Endothelial cell of umbilical vein (primary cell): ENCODE measurements at regions not wholly inside any gene's neighbourhood (a gene's known extent, or its start where the extent isn't known, plus 50 kb on each side); places are given as distances from the start of the nearest gene placed in this dataset.

Experiments used
- BruUV-seq: library from RNA; stranded (reverse); fragments of 400-500 nt; replicated peaks from 2 replicates; lab custom pipeline; 2021; lab: Mats Ljungman, UMichigan
- CTCF ChIA-PET: fragments of 300-600, 350-600 bp; sonication (Branson Sonifier 250); formaldehyde crosslinking; loops from one replicate; lab custom pipeline; 2021; ENCODE audit warnings: antibody characterized with exemption, inconsistent platforms; lab: Charles Lee
- POLR2A ChIA-PET: fragments of 300-600, 350-600 bp; sonication (Branson Sonifier 250); formaldehyde crosslinking; loops from one replicate; lab custom pipeline; 2021; ENCODE audit warnings: antibody characterized with exemption, inconsistent platforms; lab: Charles Lee
- DNase-seq: peaks from one replicate; pipeline ENCODE4 v3.0.0-alpha.2; 2011; ENCODE audit warnings: low read depth, low spot score
- FAIRE-seq: peaks from 2 replicates; lab custom pipeline; 2011; peaks lifted over from hg19 to GRCh38; lab: Jason Lieb, UNC
- H2AFZ ChIP-seq: 2 replicates; pipeline ENCODE4 v1.6.0; 2012; ENCODE audit warnings: low read depth, low read length, control low read depth, inconsistent platforms
- H3K27ac ChIP-seq: 2 replicates; pipeline ENCODE4 v1.5.1; 2011; ENCODE audit warnings: low read depth, mild to moderate bottlenecking, control low read depth, low read length, moderate library complexity; ENCODE audit not compliant: insufficient read depth
- H3K27me3 ChIP-seq, 2 experiments: 2 replicates each; pipeline versions ENCODE4 v1.6.0 to v1.6.1; 2011; ENCODE audit warnings: low read length in 2 of 2, mixed read lengths in 1 of 2; ENCODE audit not compliant: control insufficient read depth in 2 of 2, insufficient read depth in 2 of 2
- H3K36me3 ChIP-seq, 2 experiments: 2 replicates in 1 of 2; 3 replicates in 1 of 2; pipeline ENCODE4 v1.5.1; 2011; ENCODE audit warnings: low read length in 2 of 2, mild to moderate bottlenecking in 1 of 2, moderate library complexity in 1 of 2; ENCODE audit not compliant: control insufficient read depth in 2 of 2, insufficient read depth in 2 of 2; ENCODE audit errors: extremely low read depth in 1 of 2
- H3K4me1 ChIP-seq: 3 replicates; pipeline ENCODE4 v1.5.1; 2011; ENCODE audit warnings: mild to moderate bottlenecking, low read length; ENCODE audit not compliant: control insufficient read depth, insufficient read depth; ENCODE audit errors: extremely low read depth
- H3K4me2 ChIP-seq: 2 replicates; pipeline ENCODE4 v1.6.1; 2011; ENCODE audit warnings: low read length, control low read depth, mixed read lengths; ENCODE audit not compliant: insufficient read depth
- H3K4me3 ChIP-seq, 3 experiments: fragments of 200-600 bp in 1 of 3; sonication (generic), shearing (Covaris generic) in 1 of 3; replicated peaks in 1 of 3; 2 replicates each; pipeline ENCODE4 v1.5.1; 2011 to 2016; ENCODE audit warnings: control low read depth in 3 of 3, low read length in 3 of 3, mild to moderate bottlenecking in 2 of 3, inconsistent platforms in 1 of 3, low read depth in 1 of 3, moderate library complexity in 1 of 3; ENCODE audit not compliant: insufficient read depth in 1 of 3
- H3K79me2 ChIP-seq: 2 replicates; pipeline ENCODE4 v1.6.0; 2012; ENCODE audit warnings: low read length, inconsistent platforms; ENCODE audit not compliant: control insufficient read depth, insufficient read depth
- H3K9ac ChIP-seq: replicated peaks from 2 replicates; pipeline ENCODE3; 2011; ENCODE audit warnings: low read length, control low read depth; ENCODE audit not compliant: insufficient read depth; ENCODE audit errors: extremely low read depth
- H3K9me1 ChIP-seq: replicated peaks from 3 replicates; pipeline ENCODE4 v1.6.0; 2011; ENCODE audit warnings: mild to moderate bottlenecking, low read length; ENCODE audit not compliant: control insufficient read depth, insufficient read depth; ENCODE audit errors: extremely low read depth
- H3K9me3 ChIP-seq: replicated peaks from 2 replicates; pipeline ENCODE4 v1.5.1; 2012; ENCODE audit warnings: low read length, inconsistent platforms; ENCODE audit not compliant: control insufficient read depth, insufficient read depth
- H4K20me1 ChIP-seq: replicated peaks from 2 replicates; pipeline ENCODE3; 2011; ENCODE audit warnings: mild to moderate bottlenecking, low read length; ENCODE audit not compliant: control insufficient read depth, insufficient read depth; ENCODE audit errors: extremely low read depth
- CTCF ChIP-seq, 2 donors: IDR thresholded peaks; 1 replicate in 1 of 2; 2 replicates in 1 of 2; pipeline ENCODE4 v1.5.1; 2011; ENCODE audit warnings: low read length in 2 of 2, mild to moderate bottlenecking in 2 of 2, moderate library complexity in 2 of 2, control low read depth in 1 of 2, inconsistent platforms in 1 of 2, low read depth in 1 of 2; ENCODE audit not compliant: insufficient read depth in 1 of 2; ENCODE audit errors: extremely low read depth in 1 of 2
- EZH2 ChIP-seq: IDR thresholded peaks from 2 replicates; pipeline ENCODE4 v1.6.1; 2012; ENCODE audit warnings: borderline replicate concordance, low read depth, mild to moderate bottlenecking, moderate library complexity, low read length, inconsistent platforms; ENCODE audit not compliant: severe bottlenecking
- FOS ChIP-seq: IDR thresholded peaks from 2 replicates; pipeline ENCODE4 v1.6.1; 2011; ENCODE audit warnings: mild to moderate bottlenecking, low read length, moderate library complexity, borderline replicate concordance; ENCODE audit not compliant: insufficient read depth
- GATA2 ChIP-seq: IDR thresholded peaks from 2 replicates; pipeline ENCODE4 v1.7.0; 2011; ENCODE audit warnings: low read depth, mild to moderate bottlenecking, moderate library complexity, mixed read lengths, low read length; ENCODE audit not compliant: insufficient read length, insufficient read depth
- MAX ChIP-seq: IDR thresholded peaks from 2 replicates; pipeline ENCODE4 v1.6.1; 2011; ENCODE audit not compliant: insufficient read depth, insufficient read length
- MYC ChIP-seq: IDR thresholded peaks from one replicate; pipeline ENCODE4 v1.6.1; 2011; ENCODE audit warnings: mild to moderate bottlenecking, low read depth, low read length
- POLR2A ChIP-seq: IDR thresholded peaks from 2 replicates; pipeline ENCODE4 v1.6.1; 2012; ENCODE audit warnings: low read depth, mild to moderate bottlenecking, control low read depth, low read length
- POLR2AphosphoS5 ChIP-seq: IDR thresholded peaks from 2 replicates; pipeline ENCODE4 v1.6.1; 2012; ENCODE audit warnings: low read depth, mild to moderate bottlenecking, control low read depth, low read length, moderate library complexity; ENCODE audit not compliant: insufficient read depth
- dilution Hi-C: fragments of 300-500 bp; cut with MboI; formaldehyde crosslinking; loops from one replicate; pipeline ENCODE4 v1.15.0; 2019; ENCODE audit warnings: low sequenced_read_pairs; ENCODE audit not compliant: extremely low pct_ligation_motif_present
- intact Hi-C: fragments of 100-400 bp; cut with micrococcal nuclease; formaldehyde crosslinking; loops from one replicate; pipeline ENCODE4 v1.10.0; 2022

DNA sequence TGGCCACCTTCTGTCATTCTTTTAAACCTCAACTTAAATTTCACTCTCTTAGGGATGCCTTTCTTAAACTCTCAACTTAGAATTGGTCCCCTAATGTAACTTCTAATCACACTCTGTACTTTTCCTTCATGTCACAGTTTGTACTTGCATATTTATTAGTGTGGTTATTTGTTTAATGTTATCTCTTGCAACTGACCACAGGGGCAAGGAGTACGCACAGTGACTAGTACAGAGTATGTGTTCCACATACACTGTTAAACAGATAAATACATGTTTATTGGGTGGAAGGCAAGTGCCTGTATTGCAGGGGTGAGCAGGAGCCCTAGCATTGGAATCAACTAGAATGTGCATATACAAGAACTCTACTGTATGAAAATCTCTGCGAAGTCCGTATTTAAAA lies 554.0 kb downstream of the INSC start:
- Histone ChIP-seq H3K9me3 (no peaks in the 10 kb centered on the region), H3K27me3 (no peaks in the 10 kb centered on the region), H4K20me1 (no peaks in the 10 kb centered on the region), H2AFZ (no peak overlapping the region), H3K4me2 (no peak overlapping the region), H3K79me2 (no peaks in the 10 kb centered on the region), H3K9ac (no peak overlapping the region), H3K27ac (no peak overlapping the region), H3K4me3 (no peak overlapping the region), H3K36me3 (no peaks in the 10 kb centered on the region), H3K4me1 (peaks cover 14% of the 10 kb centered on the region), H3K9me1 (no peaks in the 10 kb centered on the region)
- CTCF ChIA-PET = no interaction called here
- POLR2A ChIA-PET = no interaction called here
- intact Hi-C loops = no loop called here
- dilution Hi-C loops = no loop called here
- DNase-seq (no peak), FAIRE-seq (no peak)
- TF ChIP-seq CTCF (IDR thresholded peaks at IDR 0.05; ENCODE audit: extremely low read depth in 1 of 2, insufficient read depth in 1 of 2, low read depth in 1 of 2, low read length in 2 of 2) (no peak), POLR2AphosphoS5 (no peak), MAX (no peak), GATA2 (no peak), POLR2A (no peak), EZH2 (no peak), FOS (no peak), MYC (no peak)
- no TSS peak for BruUV-seq
